T-cell (primary cell): ENCODE measurements at regions not wholly inside any gene's neighbourhood (a gene's known extent, or its start where the extent isn't known, plus 50 kb on each side); places are given as distances from the start of the nearest gene placed in this dataset.

Source experiments
- ATAC-seq, 4 experiments: fragments of 200-7000 bp in 3 of 4; fragments of 150-1000 bp in 1 of 4; cut with Tn5 transposase; replicated peaks in 1 of 4; 1 replicate in 3 of 4; 2 replicates in 1 of 4; pipeline ENCODE4 v1.10.0; 2021; ENCODE audit warnings: moderate library complexity in 3 of 4, mild to moderate bottlenecking in 2 of 4, moderate number of reproducible peaks in 1 of 4
- CTCF ChIA-PET, 2 donors: fragments of 300-600 bp; sonication (Branson Sonifier 250); formaldehyde crosslinking; loops; one replicate each; lab custom pipeline; 2022; ENCODE audit warnings: antibody characterized with exemption in 2 of 2; lab: Charles Lee
- POLR2A ChIA-PET, 2 donors: fragments of 300-600 bp; sonication (Branson Sonifier 250); formaldehyde crosslinking; loops; one replicate each; lab custom pipeline; 2022; ENCODE audit warnings: antibody characterized with exemption in 2 of 2; lab: Charles Lee
- DNase-seq, 35 experiments: peaks; one replicate each; pipeline versions ENCODE4 v3.0.0 to v3.0.0-alpha.2; 2013 to 2023
- H3K27ac ChIP-seq: one replicate; pipeline ENCODE4 v1.5.1; 2013; ENCODE audit warnings: low read length
- H3K27me3 ChIP-seq, 2 experiments: replicated peaks in 1 of 2; 1 replicate in 1 of 2; 2 replicates in 1 of 2; pipeline versions ENCODE4 v1.6.1 to v1.7.0; 2013; ENCODE audit warnings: low read length in 1 of 2, mixed read lengths in 1 of 2; ENCODE audit not compliant: control insufficient read depth in 2 of 2, insufficient read depth in 2 of 2; ENCODE audit errors: extremely low read depth in 1 of 2
- H3K36me3 ChIP-seq, 2 donors: 1 replicate in 1 of 2; 2 replicates in 1 of 2; pipeline versions ENCODE4 v1.6.1 to v1.7.0; 2013; ENCODE audit warnings: low read length in 1 of 2; ENCODE audit not compliant: control insufficient read depth in 2 of 2, insufficient read depth in 1 of 2; ENCODE audit errors: extremely low read depth in 1 of 2
- H3K4me1 ChIP-seq, 2 experiments: 1 replicate in 1 of 2; 2 replicates in 1 of 2; pipeline versions ENCODE4 v1.6.1 to v1.7.0; 2013; ENCODE audit warnings: low read length in 2 of 2, mixed read lengths in 1 of 2; ENCODE audit not compliant: insufficient read depth in 2 of 2, control insufficient read depth in 1 of 2; ENCODE audit errors: extremely low read depth in 1 of 2
- H3K4me3 ChIP-seq, 2 donors: 1 replicate in 1 of 2; 2 replicates in 1 of 2; pipeline versions ENCODE4 v1.5.1 to v1.7.0; 2013; ENCODE audit warnings: mild to moderate bottlenecking in 2 of 2, low read length in 1 of 2, moderate library complexity in 1 of 2; ENCODE audit not compliant: control insufficient read depth in 1 of 2; ENCODE audit errors: extremely low read depth in 1 of 2
- H3K9me3 ChIP-seq: 2 replicates; pipeline ENCODE4 v1.7.0; 2013
- H3K27ac Mint-ChIP-seq, 2 donors: one replicate each; pipeline ENCODE4 v1.8.0; 2020 to 2021; ENCODE audit warnings: mild to moderate bottlenecking in 2 of 2, mixed read lengths in 2 of 2
- H3K27me3 Mint-ChIP-seq, 2 donors: one replicate each; pipeline ENCODE4 v1.8.0; 2021 to 2022; ENCODE audit warnings: mixed read lengths in 2 of 2
- H3K36me3 Mint-ChIP-seq: one replicate; pipeline ENCODE4 v1.8.0; 2021; ENCODE audit warnings: mixed read lengths
- H3K4me1 Mint-ChIP-seq, 3 donors: one replicate each; pipeline ENCODE4 v1.8.0; 2020 to 2022; ENCODE audit warnings: mixed read lengths in 3 of 3, mild to moderate bottlenecking in 1 of 3
- H3K4me3 Mint-ChIP-seq, 3 donors: one replicate each; pipeline ENCODE4 v1.8.0; 2020 to 2022; ENCODE audit warnings: mild to moderate bottlenecking in 3 of 3, mixed read lengths in 3 of 3, moderate library complexity in 3 of 3
- H3K9me3 Mint-ChIP-seq, 3 donors: one replicate each; pipeline ENCODE4 v1.8.0; 2020 to 2022; ENCODE audit warnings: mixed read lengths in 3 of 3
- WGBS: methylation state at CpG from one replicate; pipeline ENCODE4 v1.1.5; 2013; ENCODE audit warnings: missing lambda C conversion rate; ENCODE audit not compliant: insufficient coverage; 5-methylcytosine and 5-hydroxymethylcytosine counted together

DNA sequence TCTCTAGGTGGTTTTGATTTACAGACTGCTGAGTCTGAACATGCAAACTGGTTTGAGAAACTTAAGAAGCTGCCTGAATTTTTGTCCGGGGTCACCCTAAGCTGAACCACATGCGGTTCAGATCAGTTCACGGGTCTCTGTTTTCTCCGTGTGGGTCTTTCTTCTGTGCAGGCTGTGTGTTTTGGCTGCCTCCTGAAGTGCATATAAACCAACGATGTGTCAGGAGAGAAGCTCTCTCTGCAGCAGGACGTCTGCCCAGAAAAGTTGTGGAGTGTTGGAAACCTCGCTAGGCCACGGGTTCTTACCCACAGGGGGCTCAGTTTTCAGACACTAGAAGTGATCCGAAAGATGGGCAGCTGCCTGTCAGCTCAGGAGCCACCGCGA lies 364.2 kb downstream of the IRX2 start:
- Histone ChIP-seq H3K4me1 (no peaks in the 10 kb centered on the region), H3K9me3 (no peaks in the 10 kb centered on the region), H3K4me3 (no peak overlapping the region), H3K27ac (no peak overlapping the region), H3K27me3 (peaks cover 0 to 16% of the 10 kb centered on the region in 2 experiments), H3K36me3 (no peaks in the 10 kb centered on the region)
- Mint-ChIP-seq H3K9me3 (peaks cover 0 to 2% (median 0%) of the 10 kb centered on the region in 3 donors), H3K4me1 (no peaks in the 10 kb centered on the region), H3K27ac (no peak overlapping the region), H3K36me3 (no peaks in the 10 kb centered on the region), H3K4me3 (no peak overlapping the region), H3K27me3 (peaks cover 0 to 5% of the 10 kb centered on the region in 2 donors)
- POLR2A ChIA-PET, result no interaction called here
- no peak for ATAC-seq
- CTCF ChIA-PET, result no interaction called here
- DNase-seq, result no peak
- WGBS, result 81% methylated on average over 11 of the region's 11 CpGs

DNA sequence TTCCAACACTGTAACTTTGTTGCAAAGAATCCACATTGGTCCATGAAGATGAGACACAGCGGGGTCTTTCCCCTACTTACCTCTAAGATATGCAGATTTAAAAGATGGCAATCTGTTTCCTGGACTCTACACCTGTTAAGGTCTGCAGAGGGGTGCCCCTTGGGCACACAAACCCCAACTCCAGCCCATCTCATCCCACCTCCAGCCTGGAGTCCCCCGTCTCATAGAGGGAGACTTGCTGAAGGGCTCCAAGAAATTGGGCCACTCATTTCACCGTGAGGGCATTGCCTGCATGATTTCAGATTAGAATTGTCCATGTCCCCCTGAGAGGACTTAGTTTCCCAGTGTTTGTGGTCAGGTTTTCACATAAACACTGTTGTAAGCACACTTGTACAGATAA lies 365.7 kb downstream of the IRX2 start:
- ChIA-PET POLR2A (no interaction called here), CTCF (no interaction called here)
- Mint-ChIP-seq H3K27me3 (peaks cover 0 to 5% of the 10 kb centered on the region in 2 donors), H3K27ac (no peak overlapping the region), H3K9me3 (no peaks in the 10 kb centered on the region), H3K4me3 (no peak overlapping the region), H3K36me3 (no peaks in the 10 kb centered on the region), H3K4me1 (no peaks in the 10 kb centered on the region)
- WGBS, result no CpG with 5 or more reads among the region's 3 CpGs
- DNase-seq (no peak), ATAC-seq (no peak)
- H3K27ac ChIP-seq, result no peak overlapping the region
- peaks cover 0 to 12% of the 10 kb centered on the region in 2 experiments for H3K27me3 ChIP-seq
- H3K4me1 ChIP-seq, result no peaks in the 10 kb centered on the region
- no peaks in the 10 kb centered on the region for H3K36me3 ChIP-seq
- H3K4me3 ChIP-seq, result no peak overlapping the region
- no peaks in the 10 kb centered on the region for H3K9me3 ChIP-seq

DNA sequence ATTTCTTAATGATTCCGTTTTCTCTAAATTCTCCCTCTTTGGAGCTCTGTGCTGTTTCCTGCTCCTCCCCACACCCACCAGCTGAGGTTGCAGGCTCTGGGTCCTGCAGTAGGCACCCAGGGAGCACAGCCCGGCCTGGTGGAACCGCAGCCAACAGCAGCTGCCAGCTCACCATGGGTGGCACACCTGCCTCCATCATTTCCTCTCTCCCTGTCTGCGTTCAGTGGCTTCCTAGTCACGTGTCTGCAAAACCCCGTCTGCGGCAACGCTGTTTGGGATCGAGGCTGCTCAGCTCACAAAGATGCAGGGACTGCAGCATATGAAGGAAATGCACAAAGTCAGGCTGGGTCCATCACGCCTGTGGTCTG lies 367.8 kb downstream of the IRX2 start:
- 76% methylated on average over 10 of the region's 10 CpGs for WGBS
- ATAC-seq (no peak), DNase-seq (no peak)
- H3K4me1 ChIP-seq, result no peaks in the 10 kb centered on the region
- CTCF ChIA-PET, result no interaction called here
- Mint-ChIP-seq H3K27me3 (no peaks in the 10 kb centered on the region), H3K4me3 (no peak overlapping the region), H3K27ac (no peak overlapping the region), H3K9me3 (peaks cover 0 to 5% (median 0%) of the 10 kb centered on the region in 3 donors), H3K4me1 (no peaks in the 10 kb centered on the region), H3K36me3 (no peaks in the 10 kb centered on the region)
- POLR2A ChIA-PET, result no interaction called here
- H3K9me3 ChIP-seq, result no peaks in the 10 kb centered on the region
- no peak overlapping the region for H3K27ac ChIP-seq
- H3K27me3 ChIP-seq, result peaks cover 0 to 11% of the 10 kb centered on the region in 2 experiments
- H3K36me3 ChIP-seq, result no peaks in the 10 kb centered on the region
- H3K4me3 ChIP-seq, result no peak overlapping the region

DNA sequence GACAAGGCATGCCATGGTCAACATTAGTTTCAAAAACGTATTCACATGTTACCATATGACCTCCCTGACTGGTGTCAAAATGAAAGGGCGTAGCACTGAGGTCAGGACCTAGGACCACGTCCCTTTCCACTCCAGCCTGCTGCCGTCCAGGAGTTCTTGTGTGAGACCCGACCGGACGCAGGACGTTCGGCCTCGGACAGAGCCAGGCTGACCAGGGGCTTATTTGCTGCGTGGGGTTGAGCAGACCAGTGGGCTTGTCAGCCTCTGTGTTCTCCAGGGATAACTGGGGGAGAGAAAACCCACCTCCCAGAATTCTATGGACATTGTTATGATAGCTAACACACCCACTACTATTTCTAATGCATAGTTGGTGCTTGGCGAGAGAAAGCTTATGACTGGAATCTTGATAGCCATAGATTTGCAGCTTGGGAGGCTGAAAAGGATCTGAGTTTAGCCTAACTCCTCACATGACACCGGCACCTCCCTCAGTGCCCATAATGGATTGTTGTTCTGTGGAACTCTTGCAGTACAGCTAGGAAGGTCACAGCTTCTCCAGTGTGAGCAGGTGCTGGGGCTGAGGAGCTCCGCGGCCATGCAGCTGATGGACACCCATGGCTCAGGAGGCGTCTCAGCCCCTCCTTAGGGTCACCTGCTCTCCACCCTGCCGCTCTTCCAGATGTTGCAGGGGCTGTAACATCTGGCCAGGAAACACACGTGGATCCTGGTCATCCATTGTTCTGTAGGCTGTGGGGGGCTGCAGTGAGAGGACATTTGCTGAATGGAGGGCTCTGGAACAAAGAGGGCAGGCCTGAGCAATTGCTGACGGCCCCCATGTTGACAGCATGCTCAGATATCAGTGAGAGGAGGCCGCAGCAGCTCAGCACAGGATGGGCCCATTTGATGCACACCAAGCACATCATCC lies 368.4 kb downstream of the IRX2 start:
- WGBS, result 69% methylated on average over 10 of the region's 20 CpGs
- POLR2A ChIA-PET, result no interaction called here

DNA sequence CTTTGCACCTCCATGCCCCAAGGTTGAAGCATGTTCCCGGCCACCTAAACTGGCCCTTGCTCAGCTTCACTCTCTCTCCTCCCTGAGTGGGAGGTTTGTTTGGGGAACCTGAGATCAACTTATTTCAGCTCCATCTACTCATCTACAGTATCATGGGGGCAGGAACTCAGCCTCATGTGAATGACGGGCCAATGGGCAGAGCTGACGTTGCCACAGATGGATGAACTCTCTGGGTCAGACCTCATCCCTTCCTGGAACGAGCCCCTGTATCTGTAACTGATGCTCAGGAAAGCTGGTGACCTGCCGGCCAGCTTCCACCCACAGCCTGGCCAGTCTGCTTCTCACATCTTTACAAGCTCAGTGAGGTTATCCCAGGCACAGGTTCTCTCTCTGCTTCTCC lies 369.6 kb downstream of the IRX2 start:
- no peak overlapping the region for H3K27ac Mint-ChIP-seq
- POLR2A ChIA-PET, result no interaction called here
- no peaks in the 10 kb centered on the region for H3K36me3 Mint-ChIP-seq
- Histone ChIP-seq H3K4me3 (no peak overlapping the region), H3K27ac (no peak overlapping the region), H3K36me3 (no peaks in the 10 kb centered on the region), H3K9me3 (no peaks in the 10 kb centered on the region), H3K27me3 (peaks cover 0 to 11% of the 10 kb centered on the region in 2 experiments), H3K4me1 (no peaks in the 10 kb centered on the region)
- CTCF ChIA-PET, result no interaction called here
- 60% methylated on average over 3 of the region's 5 CpGs for WGBS
- ATAC-seq, result no peak
- no peak overlapping the region for H3K4me3 Mint-ChIP-seq
- no peaks in the 10 kb centered on the region for H3K4me1 Mint-ChIP-seq
- peaks cover 0 to 5% (median 0%) of the 10 kb centered on the region in 3 donors for H3K9me3 Mint-ChIP-seq
- H3K27me3 Mint-ChIP-seq, result no peaks in the 10 kb centered on the region
- no peak for DNase-seq

More for the DNA sequence above, 368.4 kb downstream of the IRX2 start:
- no peaks in the 10 kb centered on the region for H3K9me3 ChIP-seq
- H3K4me3 ChIP-seq, result no peak overlapping the region
- no peaks in the 10 kb centered on the region for H3K36me3 Mint-ChIP-seq
- H3K4me1 Mint-ChIP-seq, result no peaks in the 10 kb centered on the region
- H3K27ac Mint-ChIP-seq, result no peak overlapping the region
- DNase-seq, result no peak
- CTCF ChIA-PET, result no interaction called here
- H3K4me1 ChIP-seq, result no peaks in the 10 kb centered on the region
- H3K27me3 Mint-ChIP-seq, result no peaks in the 10 kb centered on the region
- no peaks in the 10 kb centered on the region for H3K36me3 ChIP-seq
- H3K9me3 Mint-ChIP-seq, result peaks cover 0 to 5% (median 0%) of the 10 kb centered on the region in 3 donors
- no peak overlapping the region for H3K27ac ChIP-seq
- no peak for ATAC-seq
- H3K4me3 Mint-ChIP-seq, result no peak overlapping the region
- H3K27me3 ChIP-seq, result peaks cover 0 to 11% of the 10 kb centered on the region in 2 experiments

DNA sequence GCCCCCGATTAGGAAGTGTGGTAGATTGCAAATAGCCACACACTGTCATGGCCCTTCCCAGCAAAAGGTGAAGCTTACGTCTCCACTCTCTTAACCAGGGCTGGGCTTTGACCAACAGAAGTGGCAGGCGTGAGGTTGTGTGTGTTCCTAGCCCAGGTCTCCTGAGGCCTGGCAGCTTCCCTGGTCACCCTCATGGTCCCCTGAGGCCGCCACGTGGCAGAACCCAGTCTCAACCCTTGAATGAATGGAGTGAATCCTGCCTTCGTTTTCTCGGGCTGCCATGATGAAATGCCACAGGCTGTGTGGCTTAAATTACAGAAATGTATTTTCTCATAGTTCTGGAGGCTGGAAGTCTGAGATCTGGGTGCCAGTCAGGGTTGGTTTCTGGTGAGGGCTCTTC lies 370.4 kb downstream of the IRX2 start:
- ChIA-PET POLR2A (no interaction called here), CTCF (no interaction called here)
- no peaks in the 10 kb centered on the region for H3K9me3 ChIP-seq
- Mint-ChIP-seq H3K36me3 (no peaks in the 10 kb centered on the region), H3K4me1 (no peaks in the 10 kb centered on the region), H3K9me3 (peaks cover 0 to 5% (median 0%) of the 10 kb centered on the region in 3 donors), H3K27me3 (no peaks in the 10 kb centered on the region), H3K4me3 (no peak overlapping the region), H3K27ac (no peak overlapping the region)
- H3K27me3 ChIP-seq, result peaks cover 0 to 11% of the 10 kb centered on the region in 2 experiments
- H3K36me3 ChIP-seq, result no peaks in the 10 kb centered on the region
- H3K4me1 ChIP-seq, result no peaks in the 10 kb centered on the region
- DNase-seq, result no peak
- no peak overlapping the region for H3K4me3 ChIP-seq
- ATAC-seq, result no peak
- 92% methylated on average over 5 of the region's 7 CpGs for whole genome bisulfite sequencing
- H3K27ac ChIP-seq, result no peak overlapping the region
